ENCODE measurements at regions not wholly inside any gene's neighbourhood (a gene's known extent, or its start where the extent isn't known, plus 50 kb on each side); places are given as distances from the start of the nearest gene placed in this dataset.

GRCh38 chr17:68790492-68790891 is 164.7 kb downstream of the ABCA8 start:
- DNase-seq (ENCODE audit: extremely low read depth, low read depth): no peak
- TF ChIP-seq CTCF (IDR thresholded peaks at IDR 0.05; ENCODE audit: low read depth, low read length): no peak

GRCh38 chr17:68789203-68789962 is 165.8 kb downstream of the ABCA8 start:
- no peak for DNase-seq (ENCODE audit: extremely low read depth, low read depth)
- TF ChIP-seq CTCF (IDR thresholded peaks at IDR 0.05; ENCODE audit: low read depth, low read length): no peak

GRCh38 chr17:68785565-68786486 is 169.4 kb downstream of the ABCA8 start:
- DNase-seq (ENCODE audit: extremely low read depth, low read depth): no peak
- TF ChIP-seq CTCF (IDR thresholded peaks at IDR 0.05; ENCODE audit: low read depth, low read length): no peak

- no peak for TF ChIP-seq CTCF (IDR thresholded peaks at IDR 0.05; ENCODE audit: low read depth, low read length)
- DNase-seq (ENCODE audit: extremely low read depth, low read depth): no peak
Measured at GRCh38 chr17:68784431-68784830, 170.8 kb downstream of the ABCA8 start.

GRCh38 chr17:68783861-68784260 is 171.3 kb downstream of the ABCA8 start:
- no peak for DNase-seq (ENCODE audit: extremely low read depth, low read depth)
- TF ChIP-seq CTCF (IDR thresholded peaks at IDR 0.05; ENCODE audit: low read depth, low read length): no peak

GRCh38 chr17:68782789-68783188 is 172.4 kb downstream of the ABCA8 start:
- TF ChIP-seq CTCF (IDR thresholded peaks at IDR 0.05; ENCODE audit: low read depth, low read length): no peak
- peak; percentile 88 for DNase-seq (ENCODE audit: extremely low read depth, low read depth)

- TF ChIP-seq CTCF (IDR thresholded peaks at IDR 0.05; ENCODE audit: low read depth, low read length): no peak
- DNase-seq (ENCODE audit: extremely low read depth, low read depth): no peak
Measured at GRCh38 chr17:68780596-68780995, 174.6 kb downstream of the ABCA8 start.
